GM19438 (cell line): ENCODE measurements at regions not wholly inside any gene's neighbourhood (a gene's known extent, or its start where the extent isn't known, plus 50 kb on each side); places are given as distances from the start of the nearest gene placed in this dataset.

Experiments used
- ATAC-seq: cut with Tn5 transposase; IDR thresholded peaks from one replicate; pipeline ENCODE4 v1.9.1; 2021; ENCODE audit warnings: low read depth; ENCODE audit not compliant: unreplicated experiment

DNA sequence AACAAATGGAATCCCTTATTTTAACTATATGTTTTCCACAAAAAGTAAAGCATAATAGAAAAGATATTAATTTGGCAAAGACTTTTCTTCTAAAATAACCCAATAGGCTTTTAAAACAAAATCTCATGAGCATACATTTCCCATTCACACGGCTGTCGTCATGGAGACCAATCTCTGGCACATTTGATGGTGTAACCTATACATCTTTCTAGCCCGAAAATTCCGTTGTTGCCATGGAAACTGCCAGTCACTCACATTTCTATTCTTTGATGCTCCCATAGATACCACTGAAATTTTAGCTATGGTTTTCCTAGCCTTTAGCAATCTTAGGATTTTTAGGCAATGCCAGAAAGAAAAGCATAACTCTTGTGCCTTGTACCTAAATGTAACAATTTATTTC is 262.9 kb upstream of the TRPM3 start:
- no peak for ATAC-seq

DNA sequence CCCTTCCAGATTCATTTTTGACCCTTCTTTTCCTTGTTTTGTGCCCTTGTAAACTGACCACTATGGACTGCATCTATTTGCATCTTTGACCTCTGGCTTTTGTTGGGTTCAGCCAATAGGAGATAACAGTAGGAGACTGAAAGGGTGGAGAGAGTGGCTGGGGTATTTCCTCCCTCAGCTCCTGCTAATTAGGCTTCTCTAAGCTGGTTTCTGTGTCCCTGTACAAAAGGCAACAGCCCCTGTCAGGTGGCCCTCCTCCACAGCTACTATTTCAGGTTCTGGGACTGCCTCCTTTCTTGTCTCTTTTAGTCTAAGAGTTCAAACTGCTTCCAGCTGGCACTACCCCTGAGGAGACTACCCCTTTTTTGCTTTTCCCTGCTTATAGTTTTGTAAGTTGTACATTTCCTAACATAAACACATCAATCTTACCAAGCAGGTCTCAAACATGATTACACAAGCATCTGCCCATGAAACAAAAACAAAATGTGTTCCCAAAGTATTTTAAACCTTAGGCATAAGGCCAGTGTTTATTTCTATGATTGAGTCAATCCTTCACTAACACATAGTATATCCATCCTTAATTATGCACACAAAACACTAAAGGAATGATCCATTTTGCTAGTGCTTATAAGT is 262.0 kb upstream of the TRPM3 start:
- no peak for ATAC-seq

DNA sequence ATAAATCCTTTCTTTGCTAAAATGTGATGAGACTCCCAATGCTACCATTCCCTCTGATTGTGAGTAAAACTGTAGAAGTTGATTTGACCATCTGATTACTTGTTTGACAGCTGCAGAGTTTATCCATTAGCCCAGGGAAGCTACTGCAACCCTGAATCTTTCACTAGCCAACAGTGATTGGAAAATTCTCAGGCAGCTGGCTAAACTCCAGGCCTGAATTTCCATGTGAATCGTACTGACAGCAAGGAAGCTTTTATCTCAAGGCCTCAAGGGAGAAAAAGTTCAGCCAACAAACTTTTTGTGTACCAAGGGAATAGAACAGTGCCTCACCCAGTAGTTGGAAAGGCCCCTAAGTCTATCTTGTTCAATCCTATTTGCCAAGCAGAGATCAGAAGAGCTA is 246.7 kb upstream of the TRPM3 start:
- ATAC-seq: no peak

DNA sequence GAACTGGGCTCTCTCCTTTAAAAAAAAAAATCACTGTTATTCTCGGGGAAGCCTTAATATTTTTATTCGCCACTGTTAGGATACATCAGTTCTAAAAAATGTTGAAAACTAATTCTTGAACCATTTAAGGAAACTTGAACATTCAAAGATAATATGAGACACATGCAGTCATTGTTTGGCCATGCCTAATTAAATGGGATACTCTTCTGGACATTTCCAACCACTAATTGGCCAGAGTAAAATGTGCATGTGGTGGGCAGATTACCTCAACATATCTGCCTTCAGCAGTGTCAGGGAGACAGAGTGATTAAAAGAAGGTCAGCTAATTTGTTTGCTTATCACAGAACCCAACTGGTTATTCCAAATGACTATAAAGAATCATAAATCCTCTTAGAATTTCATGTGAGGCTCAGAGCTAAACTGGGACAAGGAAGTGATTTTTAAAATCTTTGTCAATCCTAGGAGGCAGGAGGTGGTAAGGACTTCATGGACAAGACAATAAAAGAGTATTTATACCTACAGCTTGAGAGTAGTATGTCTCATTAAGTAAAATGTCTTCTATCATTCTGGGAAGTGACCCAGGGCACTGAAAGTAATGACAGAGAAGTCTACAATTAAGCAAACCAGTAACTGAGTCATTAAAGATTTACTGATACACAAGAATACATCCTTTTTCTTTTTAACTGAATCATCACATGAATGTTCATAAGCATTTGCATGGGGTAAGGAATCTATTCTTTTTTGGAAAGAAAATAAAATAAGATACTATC is 242.9 kb upstream of the TRPM3 start:
- no peak for ATAC-seq

DNA sequence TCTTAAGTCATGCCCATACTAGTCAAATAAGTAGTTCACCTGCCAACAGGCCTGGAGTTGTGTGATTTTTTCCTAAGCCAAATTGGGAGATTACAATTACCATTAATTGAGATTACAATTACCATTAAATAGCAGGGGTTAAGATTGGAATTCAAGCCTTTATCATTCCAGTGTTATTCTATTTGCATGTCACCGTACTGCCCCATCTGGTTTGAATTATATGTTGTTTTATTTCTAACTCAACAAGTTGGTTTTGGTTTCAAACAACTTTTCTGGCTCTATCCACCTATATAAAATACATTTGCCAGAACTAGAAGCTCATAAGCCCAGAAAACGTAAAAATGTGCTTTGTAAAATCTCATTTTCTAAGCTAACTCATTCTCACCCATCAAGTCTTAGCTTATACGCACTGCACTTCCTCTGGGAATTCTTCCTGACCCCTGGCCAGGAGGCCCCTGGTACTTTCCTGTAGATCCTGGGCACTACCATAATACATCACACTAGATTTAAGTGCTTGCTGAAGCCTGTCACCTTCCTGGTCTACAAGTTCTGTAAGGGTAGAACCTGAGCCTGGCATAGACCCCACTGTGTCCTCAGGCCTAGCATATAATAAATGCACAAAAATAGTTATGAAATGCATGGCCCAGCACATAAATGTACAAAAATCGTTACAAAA is 242.0 kb upstream of the TRPM3 start:
- ATAC-seq: no peak

DNA sequence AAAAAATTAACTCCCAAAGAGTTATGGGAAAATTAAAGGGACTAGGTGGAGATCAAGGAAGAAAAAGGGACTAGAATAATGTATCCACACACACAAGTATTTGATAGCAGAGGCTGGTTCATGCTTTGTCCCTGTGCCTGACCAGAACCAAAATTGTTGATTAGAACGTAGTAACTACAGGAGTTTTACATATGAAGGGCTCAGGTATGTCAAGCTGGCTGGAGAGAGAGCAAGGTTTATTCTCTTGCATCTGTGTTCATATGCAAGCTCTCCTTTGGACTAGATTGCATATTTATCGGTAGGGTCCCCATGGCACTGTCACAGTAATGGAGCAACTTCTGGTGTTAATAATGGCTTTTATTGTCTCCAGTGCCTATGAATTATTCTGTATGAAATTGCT is 239.9 kb upstream of the TRPM3 start:
- ATAC-seq: no peak

DNA sequence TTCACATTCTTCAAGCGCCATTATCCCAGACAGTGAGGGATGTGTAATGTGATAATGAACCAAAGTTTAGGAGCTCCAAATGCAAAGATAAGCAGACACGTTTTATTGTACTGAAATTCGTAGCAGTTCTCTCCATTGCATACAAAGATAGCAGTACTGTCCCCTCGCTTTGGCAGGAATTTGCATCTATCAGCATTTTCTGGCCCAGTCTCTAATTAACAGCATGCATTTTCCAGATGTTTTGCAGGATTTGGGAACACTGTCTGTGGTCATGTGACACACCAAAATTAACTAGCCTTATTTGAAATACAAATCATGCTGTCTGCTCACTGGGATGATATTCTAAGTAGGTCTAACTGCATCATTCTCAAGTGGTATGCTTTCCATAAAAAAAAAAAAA is 235.9 kb upstream of the TRPM3 start:
- ATAC-seq: no peak

DNA sequence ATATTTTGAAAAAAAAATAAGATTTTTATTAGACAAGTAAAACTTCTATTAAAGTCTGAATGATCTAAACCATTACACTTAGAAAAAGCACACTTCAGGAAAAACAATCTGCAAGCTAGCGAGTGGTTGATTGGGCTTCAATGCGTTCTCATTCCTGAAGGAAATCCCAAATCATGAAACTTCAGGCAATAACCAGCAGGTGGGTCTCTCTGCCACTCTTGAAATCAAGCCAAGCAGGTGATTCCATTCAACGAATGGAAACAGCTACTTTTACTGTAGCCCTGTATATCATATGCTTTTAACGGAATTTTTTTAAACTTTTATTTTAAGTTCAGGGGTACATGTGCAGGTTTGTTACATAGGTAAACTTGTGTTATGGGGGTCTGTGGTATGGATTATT is 234.5 kb upstream of the TRPM3 start:
- no peak for ATAC-seq

DNA sequence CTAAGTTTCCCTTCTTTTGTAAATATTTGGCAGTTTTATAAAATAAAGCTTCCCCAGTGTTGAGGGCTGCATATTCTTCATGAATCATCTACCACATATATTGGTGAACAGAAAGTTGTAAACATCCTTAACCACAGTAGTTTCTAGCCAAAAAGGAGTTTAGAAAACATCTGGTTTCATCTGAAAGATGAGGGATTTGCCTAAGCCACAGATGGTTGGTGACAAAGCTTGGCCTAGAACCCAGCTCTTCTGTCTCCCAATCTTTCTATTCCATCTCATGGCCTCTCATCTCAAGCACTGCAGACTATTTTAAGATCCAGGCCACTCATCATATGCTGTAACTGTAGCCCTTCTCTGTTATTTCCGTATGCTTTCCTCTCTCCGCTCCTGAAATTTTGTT is 232.3 kb upstream of the TRPM3 start:
- no peak for ATAC-seq

DNA sequence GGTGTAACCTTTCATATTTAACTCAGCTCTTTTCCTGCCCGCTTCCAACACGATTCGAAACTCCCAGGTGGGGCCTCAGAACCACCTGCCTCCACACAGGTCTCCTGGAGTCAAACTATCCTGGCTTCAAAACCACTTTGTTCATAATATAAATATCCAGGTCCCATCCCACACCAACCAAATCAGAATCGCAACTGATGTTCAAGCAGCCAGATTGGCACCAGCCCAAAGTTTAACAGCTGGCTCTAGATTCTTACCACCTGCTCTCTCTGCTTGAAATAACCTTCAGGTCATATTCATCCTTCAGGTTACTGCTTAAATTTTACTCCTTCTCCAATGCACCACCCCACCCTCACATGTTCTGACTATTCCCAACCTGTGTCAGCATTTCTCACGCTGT is 231.4 kb upstream of the TRPM3 start:
- ATAC-seq: no peak

DNA sequence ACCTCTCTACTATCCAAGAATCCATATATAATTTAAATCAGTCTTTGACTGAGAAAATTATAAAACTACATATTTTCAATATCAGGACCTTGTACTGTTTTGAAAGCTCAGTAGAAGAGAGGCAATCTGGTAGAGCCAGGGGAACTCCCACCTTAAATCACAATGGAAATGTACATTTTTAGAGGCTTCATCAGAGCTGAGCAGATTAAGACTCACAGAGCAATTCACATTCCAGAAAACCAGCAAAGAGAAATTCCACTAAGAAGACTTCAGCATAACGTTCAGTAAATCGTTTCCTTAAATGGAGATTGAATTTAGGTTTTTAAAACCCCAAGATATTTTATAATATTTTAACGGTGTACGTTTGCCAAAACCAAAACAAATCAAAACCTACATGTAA is 227.8 kb upstream of the TRPM3 start:
- no peak for ATAC-seq

DNA sequence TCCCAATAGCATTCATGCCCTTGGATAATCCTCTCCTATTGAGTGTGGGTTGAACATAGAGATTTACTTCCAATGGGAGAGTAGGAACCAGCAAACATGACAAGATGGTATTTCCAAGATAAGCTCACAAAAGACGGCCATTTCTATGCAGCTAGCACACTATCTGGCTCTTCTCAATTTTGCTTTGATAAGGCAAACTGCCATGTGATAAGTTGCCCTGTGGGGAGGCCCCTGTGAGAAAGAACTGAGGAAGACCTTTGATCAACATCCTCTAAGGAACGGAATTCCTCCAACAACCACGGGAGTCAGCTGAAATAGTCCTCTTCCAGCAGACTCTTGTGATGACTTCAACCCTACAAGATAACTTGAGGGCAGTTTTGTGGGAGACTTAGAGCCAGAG is 211.9 kb upstream of the TRPM3 start:
- ATAC-seq: no peak

DNA sequence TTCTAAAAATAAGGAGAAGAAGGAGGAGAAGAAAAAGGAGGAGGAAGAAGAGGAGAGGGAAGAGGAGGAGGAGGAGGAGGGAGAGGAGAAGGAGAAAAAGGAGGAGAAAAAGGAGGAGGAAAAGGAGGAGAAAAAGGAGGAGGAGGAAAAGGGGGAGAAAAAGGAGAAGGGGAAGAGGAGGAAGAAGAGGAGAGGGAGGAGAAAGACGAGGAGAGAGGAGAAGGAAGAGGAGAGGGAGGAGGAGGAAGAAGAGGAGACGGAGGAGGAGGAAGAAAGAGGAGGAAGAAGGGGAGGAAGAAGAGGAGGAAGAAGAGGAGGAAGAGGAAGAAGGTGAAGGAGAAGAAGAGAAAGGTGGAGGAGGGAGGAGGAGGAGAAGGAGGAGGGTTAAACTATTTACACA is 210.2 kb upstream of the TRPM3 start:
- no peak for ATAC-seq

DNA sequence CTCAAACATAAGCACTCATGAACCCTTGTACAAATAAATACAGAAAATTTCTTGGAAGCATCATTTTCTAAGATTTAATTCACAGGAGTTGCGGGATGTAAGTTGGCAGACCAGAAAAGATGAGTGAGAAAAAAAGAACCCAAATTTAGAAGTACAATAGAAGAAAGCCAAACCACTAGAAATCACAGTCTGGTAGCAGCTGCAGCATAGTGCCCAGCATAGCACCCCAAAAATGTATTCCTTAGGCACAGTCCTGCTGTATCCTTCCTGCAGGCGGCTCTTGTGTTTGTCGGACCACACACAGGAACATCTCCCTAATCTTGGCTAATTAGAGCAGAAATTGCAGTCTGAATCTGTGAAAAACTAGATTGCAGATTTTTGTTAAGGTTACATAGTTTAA is 208.5 kb upstream of the TRPM3 start:
- ATAC-seq: no peak

DNA sequence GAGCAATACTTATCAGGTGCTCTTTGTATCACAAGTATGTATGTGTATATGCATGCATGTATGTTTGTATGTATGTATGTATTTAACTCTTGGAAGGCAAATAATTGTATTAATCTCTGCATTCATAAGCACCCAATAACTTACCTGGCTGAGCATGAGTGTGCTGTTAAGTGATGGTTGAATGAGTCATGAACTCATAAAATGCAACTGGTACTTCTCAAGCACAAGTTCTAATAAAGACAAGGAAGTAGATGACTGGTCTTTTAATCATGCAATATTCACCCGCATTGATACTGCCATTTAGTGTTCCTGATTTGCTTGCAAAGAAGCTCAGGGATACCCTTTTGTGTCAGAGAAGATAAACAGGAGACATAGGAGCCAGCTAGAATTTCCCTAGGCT is 204.9 kb upstream of the TRPM3 start:
- ATAC-seq: no peak

DNA sequence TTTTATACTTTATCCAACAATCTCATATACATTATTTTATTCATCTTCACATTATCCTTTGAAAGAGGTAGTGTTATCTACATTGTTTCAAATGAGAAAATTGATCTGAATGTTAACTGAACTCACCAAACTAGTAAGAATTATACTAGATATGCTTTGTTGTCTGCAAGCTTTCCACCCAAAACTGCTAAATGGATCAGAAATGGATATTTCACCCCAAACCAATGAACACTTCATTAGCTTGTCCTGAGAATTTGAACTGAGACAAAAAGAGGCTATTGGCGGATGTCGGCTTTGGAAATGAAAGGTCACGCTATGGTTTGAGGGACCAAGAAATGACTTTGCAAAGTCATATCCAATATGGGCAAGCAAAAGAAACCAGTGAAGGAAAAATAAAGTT is 201.9 kb upstream of the TRPM3 start:
- ATAC-seq: no peak

DNA sequence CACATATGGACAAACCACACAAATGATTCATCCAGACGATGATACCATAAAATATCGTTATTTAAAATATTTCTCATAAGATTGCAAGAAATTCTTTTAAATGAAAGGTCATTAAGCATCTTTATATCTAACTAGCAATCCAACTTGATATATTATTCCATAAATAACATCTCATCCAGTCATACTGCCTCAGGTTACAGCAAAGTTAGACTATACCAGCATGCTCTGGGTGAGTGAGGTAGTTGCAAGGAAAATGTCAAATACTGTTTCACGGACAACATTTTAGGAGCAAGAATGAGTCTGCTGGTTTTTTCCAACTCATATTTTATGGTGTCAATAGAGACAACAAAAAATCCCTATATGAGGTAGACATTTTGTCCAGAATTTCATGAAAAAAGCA is 200.9 kb upstream of the TRPM3 start:
- no peak for ATAC-seq

DNA sequence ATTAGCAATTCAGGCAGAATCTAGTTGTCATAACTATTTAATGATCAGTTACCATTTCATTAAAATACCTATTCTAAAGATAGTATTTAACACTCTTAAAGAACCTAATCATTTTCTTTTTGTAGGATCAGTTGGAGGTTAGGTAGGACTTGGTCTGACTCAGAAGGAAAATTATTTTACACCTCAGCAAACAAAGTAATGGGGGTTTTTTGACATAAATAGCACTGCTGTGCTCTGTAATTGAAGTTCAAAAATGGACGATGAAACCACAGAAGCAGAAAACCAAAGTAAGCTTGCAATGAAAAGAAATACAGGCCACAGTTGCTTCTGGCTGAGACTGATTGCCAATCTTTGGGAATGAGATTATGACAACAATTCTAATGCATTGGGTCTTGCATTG is 187.0 kb upstream of the TRPM3 start:
- ATAC-seq: no peak

DNA sequence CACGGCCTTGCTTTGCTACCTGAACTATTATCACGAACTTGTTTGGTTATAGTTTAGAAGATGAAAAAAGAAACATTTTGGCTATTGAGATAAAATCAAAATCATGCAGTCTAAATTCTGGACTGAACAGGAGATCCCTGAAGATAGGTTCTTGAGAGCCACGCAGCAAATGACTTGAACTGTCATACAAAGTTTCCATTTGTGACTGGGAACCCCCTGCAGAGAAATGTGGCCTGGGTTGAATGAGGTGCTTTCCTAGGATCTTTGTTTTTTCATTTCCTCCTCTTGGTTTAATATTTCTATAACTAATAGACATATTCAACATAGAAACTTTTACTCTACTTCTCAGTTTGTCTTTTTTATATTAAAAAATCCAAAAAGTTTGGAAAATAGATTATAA is 184.7 kb upstream of the TRPM3 start:
- no peak for ATAC-seq

DNA sequence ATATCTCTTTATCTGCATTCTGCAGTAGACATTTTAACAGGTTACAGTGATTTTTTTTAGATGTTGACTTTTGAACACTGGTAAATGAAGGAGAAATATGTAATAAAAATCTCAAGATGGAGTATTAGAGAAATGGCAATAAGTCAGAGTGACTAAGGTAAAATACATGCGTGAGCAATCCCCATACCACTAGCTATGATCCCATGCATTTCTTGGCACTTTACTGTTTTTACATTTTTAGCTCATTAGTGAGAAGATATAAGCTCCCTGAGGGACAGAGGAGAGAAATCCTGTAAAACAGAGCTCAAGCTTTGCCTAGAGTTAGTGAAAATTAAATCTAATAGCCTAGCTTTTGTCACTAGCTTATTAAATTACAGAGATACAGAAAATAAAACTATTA is 181.9 kb upstream of the TRPM3 start:
- ATAC-seq: no peak

DNA sequence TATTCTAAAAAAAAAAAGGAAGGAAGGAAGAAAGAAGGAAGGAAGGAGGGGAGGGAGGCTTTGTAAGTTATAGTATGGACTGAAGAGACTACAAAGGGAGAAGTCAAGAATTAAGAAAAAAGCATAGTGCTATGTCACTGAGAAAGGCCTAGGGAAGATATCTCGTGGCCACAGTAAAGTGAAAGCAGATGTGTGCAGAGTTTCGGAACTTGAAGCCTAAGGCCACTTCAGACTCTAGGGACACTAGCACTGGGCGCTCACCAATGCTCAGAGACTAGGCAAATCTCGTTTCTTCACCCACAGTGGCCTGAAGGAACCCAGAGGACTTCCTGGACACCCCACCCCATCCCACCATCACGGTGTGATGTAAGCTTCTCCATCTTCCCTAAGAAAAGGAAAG is 181.4 kb upstream of the TRPM3 start:
- ATAC-seq: peak; percentile 67

DNA sequence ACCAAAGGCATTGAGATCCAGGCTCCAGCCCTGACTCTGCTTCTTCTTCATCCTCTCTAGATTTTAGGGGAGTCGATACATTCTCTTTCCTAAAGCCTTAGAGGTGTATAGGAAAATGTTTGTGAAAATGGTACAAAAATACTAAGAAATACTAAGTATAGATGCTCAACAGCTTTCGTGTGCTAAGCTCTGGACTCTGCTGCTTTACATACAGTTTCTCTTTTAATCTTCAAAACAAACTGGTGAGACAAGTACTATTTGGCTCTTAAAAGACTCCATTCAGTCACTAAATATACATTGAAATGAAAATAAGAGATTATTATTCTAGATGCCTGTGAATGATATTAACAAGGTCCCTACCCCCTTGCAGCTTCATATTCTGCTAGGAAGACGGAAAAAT is 174.5 kb upstream of the TRPM3 start:
- ATAC-seq: no peak
